ENCODE measurements at regions not wholly inside any gene's neighbourhood (a gene's known extent, or its start where the extent isn't known, plus 50 kb on each side); places are given as distances from the start of the nearest gene placed in this dataset.
A peak's percentile ranks its signal among the peaks of the same experiment; 100 is the strongest.

- Histone ChIP-seq H2AFZ (ENCODE audit: low read depth, low read length) (peak overlapping the region; percentile 6), H3K4me3 (ENCODE audit: low read length) (no peak overlapping the region), H3K4me1 (ENCODE audit: insufficient read depth, low read length) (peaks cover 27% of the 10 kb centered on the region), H3K36me3 (ENCODE audit: insufficient read depth, low read length) (no peaks in the 10 kb centered on the region), H3K9me3 (ENCODE audit: low read length) (no peaks in the 10 kb centered on the region), H3K27me3 (ENCODE audit: insufficient read depth, low read length) (no peaks in the 10 kb centered on the region)
Measured at GRCh38 chr4:181503687-181504390, 739.4 kb upstream of the TENM3 start.

- H3K4me3 ChIP-seq (ENCODE audit: low read length), result no peak overlapping the region
- no peaks in the 10 kb centered on the region for H3K36me3 ChIP-seq (ENCODE audit: insufficient read depth, low read length)
- H3K27me3 ChIP-seq (ENCODE audit: insufficient read depth, low read length), result no peaks in the 10 kb centered on the region
- peaks cover 38% of the 10 kb centered on the region for H3K4me1 ChIP-seq (ENCODE audit: insufficient read depth, low read length)
- H2AFZ ChIP-seq (ENCODE audit: low read depth, low read length), result no peak overlapping the region
- no peaks in the 10 kb centered on the region for H3K9me3 ChIP-seq (ENCODE audit: low read length)
Measured at GRCh38 chr4:181504924-181505323, 738.3 kb upstream of the TENM3 start.

GRCh38 chr4:181507180-181507835 lies 735.9 kb upstream of the TENM3 start:
- Histone ChIP-seq H3K4me3 (ENCODE audit: low read length) (no peak overlapping the region), H3K4me1 (ENCODE audit: insufficient read depth, low read length) (peaks cover 43% of the 10 kb centered on the region), H3K27me3 (ENCODE audit: insufficient read depth, low read length) (no peaks in the 10 kb centered on the region), H3K9me3 (ENCODE audit: low read length) (no peaks in the 10 kb centered on the region), H3K36me3 (ENCODE audit: insufficient read depth, low read length) (no peaks in the 10 kb centered on the region), H2AFZ (ENCODE audit: low read depth, low read length) (no peak overlapping the region)

GRCh38 chr4:181507938-181508337 lies 735.3 kb upstream of the TENM3 start:
- Histone ChIP-seq H3K4me3 (ENCODE audit: low read length) (no peak overlapping the region), H3K27me3 (ENCODE audit: insufficient read depth, low read length) (no peaks in the 10 kb centered on the region), H2AFZ (ENCODE audit: low read depth, low read length) (no peak overlapping the region), H3K36me3 (ENCODE audit: insufficient read depth, low read length) (no peaks in the 10 kb centered on the region), H3K9me3 (ENCODE audit: low read length) (no peaks in the 10 kb centered on the region), H3K4me1 (ENCODE audit: insufficient read depth, low read length) (peaks cover 43% of the 10 kb centered on the region)

GRCh38 chr4:181508601-181509000 lies 734.6 kb upstream of the TENM3 start:
- H3K27me3 ChIP-seq (ENCODE audit: insufficient read depth, low read length), result no peaks in the 10 kb centered on the region
- no peaks in the 10 kb centered on the region for H3K36me3 ChIP-seq (ENCODE audit: insufficient read depth, low read length)
- H3K4me1 ChIP-seq (ENCODE audit: insufficient read depth, low read length), result peaks cover 43% of the 10 kb centered on the region
- H2AFZ ChIP-seq (ENCODE audit: low read depth, low read length), result no peak overlapping the region
- no peak overlapping the region for H3K4me3 ChIP-seq (ENCODE audit: low read length)
- no peaks in the 10 kb centered on the region for H3K9me3 ChIP-seq (ENCODE audit: low read length)

GRCh38 chr4:181509073-181509472 lies 734.1 kb upstream of the TENM3 start:
- H3K4me3 ChIP-seq (ENCODE audit: low read length), result no peak overlapping the region
- no peaks in the 10 kb centered on the region for H3K27me3 ChIP-seq (ENCODE audit: insufficient read depth, low read length)
- H3K9me3 ChIP-seq (ENCODE audit: low read length), result no peaks in the 10 kb centered on the region
- no peaks in the 10 kb centered on the region for H3K36me3 ChIP-seq (ENCODE audit: insufficient read depth, low read length)
- peaks cover 38% of the 10 kb centered on the region for H3K4me1 ChIP-seq (ENCODE audit: insufficient read depth, low read length)
- H2AFZ ChIP-seq (ENCODE audit: low read depth, low read length), result no peak overlapping the region

- no peaks in the 10 kb centered on the region for H3K36me3 ChIP-seq (ENCODE audit: insufficient read depth, low read length)
- no peaks in the 10 kb centered on the region for H3K9me3 ChIP-seq (ENCODE audit: low read length)
- no peak overlapping the region for H2AFZ ChIP-seq (ENCODE audit: low read depth, low read length)
- no peaks in the 10 kb centered on the region for H3K4me1 ChIP-seq (ENCODE audit: insufficient read depth, low read length)
- H3K4me3 ChIP-seq (ENCODE audit: low read length), result no peak overlapping the region
- H3K27me3 ChIP-seq (ENCODE audit: insufficient read depth, low read length), result no peaks in the 10 kb centered on the region
Measured at GRCh38 chr4:181517491-181517890, 725.7 kb upstream of the TENM3 start.

- H3K27me3 ChIP-seq (ENCODE audit: insufficient read depth, low read length), result no peaks in the 10 kb centered on the region
- H3K4me1 ChIP-seq (ENCODE audit: insufficient read depth, low read length), result no peaks in the 10 kb centered on the region
- no peak overlapping the region for H2AFZ ChIP-seq (ENCODE audit: low read depth, low read length)
- H3K36me3 ChIP-seq (ENCODE audit: insufficient read depth, low read length), result no peaks in the 10 kb centered on the region
- no peak overlapping the region for H3K4me3 ChIP-seq (ENCODE audit: low read length)
- no peaks in the 10 kb centered on the region for H3K9me3 ChIP-seq (ENCODE audit: low read length)
Measured at GRCh38 chr4:181520790-181521189, 722.4 kb upstream of the TENM3 start.

- Histone ChIP-seq H3K4me3 (ENCODE audit: low read length) (no peak overlapping the region), H3K36me3 (ENCODE audit: insufficient read depth, low read length) (no peaks in the 10 kb centered on the region), H2AFZ (ENCODE audit: low read depth, low read length) (no peak overlapping the region), H3K9me3 (ENCODE audit: low read length) (no peaks in the 10 kb centered on the region), H3K27me3 (ENCODE audit: insufficient read depth, low read length) (no peaks in the 10 kb centered on the region), H3K4me1 (ENCODE audit: insufficient read depth, low read length) (no peaks in the 10 kb centered on the region)
Measured at GRCh38 chr4:181523973-181524372, 719.2 kb upstream of the TENM3 start.

- Histone ChIP-seq H3K36me3 (ENCODE audit: insufficient read depth, low read length) (no peaks in the 10 kb centered on the region), H2AFZ (ENCODE audit: low read depth, low read length) (no peak overlapping the region), H3K4me3 (ENCODE audit: low read length) (no peak overlapping the region), H3K4me1 (ENCODE audit: insufficient read depth, low read length) (no peaks in the 10 kb centered on the region), H3K9me3 (ENCODE audit: low read length) (no peaks in the 10 kb centered on the region), H3K27me3 (ENCODE audit: insufficient read depth, low read length) (no peaks in the 10 kb centered on the region)
Measured at GRCh38 chr4:181524499-181524898, 718.7 kb upstream of the TENM3 start.

GRCh38 chr4:181525634-181526033 lies 717.6 kb upstream of the TENM3 start:
- H3K27me3 ChIP-seq (ENCODE audit: insufficient read depth, low read length), result no peaks in the 10 kb centered on the region
- H3K4me1 ChIP-seq (ENCODE audit: insufficient read depth, low read length), result no peaks in the 10 kb centered on the region
- H3K9me3 ChIP-seq (ENCODE audit: low read length), result no peaks in the 10 kb centered on the region
- no peaks in the 10 kb centered on the region for H3K36me3 ChIP-seq (ENCODE audit: insufficient read depth, low read length)
- H2AFZ ChIP-seq (ENCODE audit: low read depth, low read length), result no peak overlapping the region
- H3K4me3 ChIP-seq (ENCODE audit: low read length), result no peak overlapping the region

- no peaks in the 10 kb centered on the region for H3K27me3 ChIP-seq (ENCODE audit: insufficient read depth, low read length)
- no peaks in the 10 kb centered on the region for H3K4me1 ChIP-seq (ENCODE audit: insufficient read depth, low read length)
- no peak overlapping the region for H3K4me3 ChIP-seq (ENCODE audit: low read length)
- no peaks in the 10 kb centered on the region for H3K9me3 ChIP-seq (ENCODE audit: low read length)
- no peak overlapping the region for H2AFZ ChIP-seq (ENCODE audit: low read depth, low read length)
- H3K36me3 ChIP-seq (ENCODE audit: insufficient read depth, low read length), result no peaks in the 10 kb centered on the region
Measured at GRCh38 chr4:181528570-181529184, 714.5 kb upstream of the TENM3 start.

- H3K27me3 ChIP-seq (ENCODE audit: insufficient read depth, low read length), result no peaks in the 10 kb centered on the region
- H3K9me3 ChIP-seq (ENCODE audit: low read length), result no peaks in the 10 kb centered on the region
- no peak overlapping the region for H2AFZ ChIP-seq (ENCODE audit: low read depth, low read length)
- no peak overlapping the region for H3K4me3 ChIP-seq (ENCODE audit: low read length)
- H3K36me3 ChIP-seq (ENCODE audit: insufficient read depth, low read length), result no peaks in the 10 kb centered on the region
- H3K4me1 ChIP-seq (ENCODE audit: insufficient read depth, low read length), result no peaks in the 10 kb centered on the region
Measured at GRCh38 chr4:181529537-181529936, 713.7 kb upstream of the TENM3 start.

Measured in neuron (in vitro differentiated cells).